NCI-H2029 (cell line): ENCODE measurements at regions not wholly inside any gene's neighbourhood (a gene's known extent, or its start where the extent isn't known, plus 50 kb on each side); places are given as distances from the start of the nearest gene placed in this dataset.

Source experiments
- DNase-seq: peaks from one replicate; lab custom pipeline; 2025; lab: John Stamatoyannopoulos, UW

- no peak for DNase-seq
These were observed 232.7 kb downstream of the BCL11A start for GRCh38 chr2:60320724-60321123.

- no peak for DNase-seq
These were observed 234.4 kb downstream of the BCL11A start for GRCh38 chr2:60319031-60319547.

- no peak for DNase-seq
These were observed 234.9 kb downstream of the BCL11A start for GRCh38 chr2:60318544-60318943.

GRCh38 chr2:60317844-60318243 is 235.6 kb downstream of the BCL11A start:
- DNase-seq, result no peak

- DNase-seq, result no peak
These were observed 236.4 kb downstream of the BCL11A start for GRCh38 chr2:60317034-60317386.

GRCh38 chr2:60316381-60317033 is 236.9 kb downstream of the BCL11A start:
- no peak for DNase-seq

GRCh38 chr2:60313470-60314172 is 239.8 kb downstream of the BCL11A start:
- no peak for DNase-seq

- DNase-seq, result no peak
These were observed 240.8 kb downstream of the BCL11A start for GRCh38 chr2:60312618-60313017.

- DNase-seq, result no peak
These were observed 241.9 kb downstream of the BCL11A start for GRCh38 chr2:60311524-60311923.

- DNase-seq, result no peak
These were observed 243.4 kb downstream of the BCL11A start for GRCh38 chr2:60309941-60310660.

GRCh38 chr2:60309336-60309735 is 244.1 kb downstream of the BCL11A start:
- no peak for DNase-seq

GRCh38 chr2:60306267-60306861 is 247.1 kb downstream of the BCL11A start:
- DNase-seq, result no peak

GRCh38 chr2:60303680-60304079 is 249.8 kb downstream of the BCL11A start:
- no peak for DNase-seq

- no peak for DNase-seq
These were observed 250.9 kb downstream of the BCL11A start for GRCh38 chr2:60302377-60303126.

- no peak for DNase-seq
These were observed 251.7 kb downstream of the BCL11A start for GRCh38 chr2:60301726-60302125.

GRCh38 chr2:60299179-60299578 is 254.3 kb downstream of the BCL11A start:
- no peak for DNase-seq

GRCh38 chr2:60298006-60298696 is 255.3 kb downstream of the BCL11A start:
- no peak for DNase-seq

GRCh38 chr2:60297296-60298005 is 256.0 kb downstream of the BCL11A start:
- DNase-seq, result no peak

- no peak for DNase-seq
These were observed 257.1 kb downstream of the BCL11A start for GRCh38 chr2:60296219-60296955.

GRCh38 chr2:60295636-60295962 is 257.9 kb downstream of the BCL11A start:
- DNase-seq, result no peak
